A549 (cell line): ENCODE measurements at regions not wholly inside any gene's neighbourhood (a gene's known extent, or its start where the extent isn't known, plus 50 kb on each side); places are given as distances from the start of the nearest gene placed in this dataset.

Experiments used
- BHLHE40 ChIP-seq: IDR thresholded peaks from 2 replicates; pipeline ENCODE4 v1.6.1; 2012; ENCODE audit warnings: low read depth, low read length, inconsistent platforms
- CEBPB ChIP-seq, 2 experiments: fragments of >200 bp in 1 of 2; sonication (Bioruptor Twin) in 1 of 2; formaldehyde crosslinking in 1 of 2; IDR thresholded peaks; 2 replicates each; pipeline ENCODE4 v1.6.1; 2012 to 2016
- CHD2 ChIP-seq: fragments of 150-350 bp; IDR thresholded peaks from 2 replicates; pipeline ENCODE4 v1.6.1; 2014; ENCODE audit warnings: low read length; ENCODE audit not compliant: partially characterized antibody
- EHMT2 ChIP-seq: fragments of 200-600 bp; sonication (generic); IDR thresholded peaks from 2 replicates; pipeline ENCODE4 v1.6.1; 2016; ENCODE audit warnings: antibody characterized with exemption, low read depth, mild to moderate bottlenecking, moderate library complexity
- EP300 ChIP-seq, 2 experiments: fragments of >200 bp; sonication (Bioruptor Twin); formaldehyde crosslinking; IDR thresholded peaks; 2 replicates in 1 of 2; 3 replicates in 1 of 2; pipeline ENCODE4 v1.6.1; 2016 to 2017
- KDM1A ChIP-seq: fragments of 200-600 bp; sonication (generic); IDR thresholded peaks from 2 replicates; pipeline ENCODE4 v1.6.1; 2016; ENCODE audit warnings: low read depth, mild to moderate bottlenecking
- MYC ChIP-seq: IDR thresholded peaks from 2 replicates; pipeline ENCODE4 v1.6.1; 2012; ENCODE audit warnings: mild to moderate bottlenecking, inconsistent platforms, low read length, improper control_type of control experiment, borderline replicate concordance
- POLR2A ChIP-seq: IDR thresholded peaks from 2 replicates; pipeline ENCODE4 v1.6.1; 2012; ENCODE audit warnings: mild to moderate bottlenecking, low read length
- RCOR1 ChIP-seq: fragments of 150-350 bp; IDR thresholded peaks from 2 replicates; pipeline ENCODE4 v1.6.1; 2014; ENCODE audit warnings: antibody characterized with exemption, low read length, low read depth
- TF ChIP-seq, protein P1 (sequence below): fragments of >200 bp; sonication (Bioruptor Twin); formaldehyde crosslinking; IDR thresholded peaks from 3 replicates; pipeline ENCODE4 v1.5.1; 2016
- TF ChIP-seq, protein P2 (sequence below): fragments of 200-600 bp; sonication (generic); IDR thresholded peaks from 2 replicates; pipeline ENCODE4 v1.6.1; 2016; ENCODE audit warnings: antibody characterized with exemption, mild to moderate bottlenecking, moderate library complexity

DNA sequence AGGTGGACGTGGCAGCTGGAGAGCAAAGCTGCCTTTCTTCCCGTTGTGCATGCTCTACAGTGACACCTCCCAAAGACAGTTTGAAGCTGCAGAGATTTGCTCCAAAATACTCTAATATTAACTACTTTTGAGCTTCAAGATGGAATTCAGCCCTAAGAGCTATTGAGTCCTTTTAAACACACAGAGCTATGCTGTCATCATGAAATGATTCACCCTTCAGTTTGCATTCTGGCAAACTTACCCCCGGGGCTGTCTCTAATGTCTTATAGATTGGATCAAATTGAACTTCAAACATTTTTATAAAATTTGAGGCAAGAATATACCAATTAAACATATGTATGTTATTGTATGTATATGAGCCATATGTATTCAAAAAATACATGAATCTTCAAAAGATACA is 110.7 kb upstream of the EFEMP1 start:
- TF ChIP-seq KDM1A (no peak), MYC (no peak), CHD2 (no peak), EP300 (IDR thresholded peaks at IDR 0.05) (no peak), POLR2A (no peak), RCOR1 (no peak), BHLHE40 (no peak), CEBPB (IDR thresholded peaks at IDR 0.05) (no peak), EHMT2 (no peak)
- TF ChIP-seq, protein P1, sequence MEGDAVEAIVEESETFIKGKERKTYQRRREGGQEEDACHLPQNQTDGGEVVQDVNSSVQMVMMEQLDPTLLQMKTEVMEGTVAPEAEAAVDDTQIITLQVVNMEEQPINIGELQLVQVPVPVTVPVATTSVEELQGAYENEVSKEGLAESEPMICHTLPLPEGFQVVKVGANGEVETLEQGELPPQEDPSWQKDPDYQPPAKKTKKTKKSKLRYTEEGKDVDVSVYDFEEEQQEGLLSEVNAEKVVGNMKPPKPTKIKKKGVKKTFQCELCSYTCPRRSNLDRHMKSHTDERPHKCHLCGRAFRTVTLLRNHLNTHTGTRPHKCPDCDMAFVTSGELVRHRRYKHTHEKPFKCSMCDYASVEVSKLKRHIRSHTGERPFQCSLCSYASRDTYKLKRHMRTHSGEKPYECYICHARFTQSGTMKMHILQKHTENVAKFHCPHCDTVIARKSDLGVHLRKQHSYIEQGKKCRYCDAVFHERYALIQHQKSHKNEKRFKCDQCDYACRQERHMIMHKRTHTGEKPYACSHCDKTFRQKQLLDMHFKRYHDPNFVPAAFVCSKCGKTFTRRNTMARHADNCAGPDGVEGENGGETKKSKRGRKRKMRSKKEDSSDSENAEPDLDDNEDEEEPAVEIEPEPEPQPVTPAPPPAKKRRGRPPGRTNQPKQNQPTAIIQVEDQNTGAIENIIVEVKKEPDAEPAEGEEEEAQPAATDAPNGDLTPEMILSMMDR: no peak
- TF ChIP-seq, protein P2, sequence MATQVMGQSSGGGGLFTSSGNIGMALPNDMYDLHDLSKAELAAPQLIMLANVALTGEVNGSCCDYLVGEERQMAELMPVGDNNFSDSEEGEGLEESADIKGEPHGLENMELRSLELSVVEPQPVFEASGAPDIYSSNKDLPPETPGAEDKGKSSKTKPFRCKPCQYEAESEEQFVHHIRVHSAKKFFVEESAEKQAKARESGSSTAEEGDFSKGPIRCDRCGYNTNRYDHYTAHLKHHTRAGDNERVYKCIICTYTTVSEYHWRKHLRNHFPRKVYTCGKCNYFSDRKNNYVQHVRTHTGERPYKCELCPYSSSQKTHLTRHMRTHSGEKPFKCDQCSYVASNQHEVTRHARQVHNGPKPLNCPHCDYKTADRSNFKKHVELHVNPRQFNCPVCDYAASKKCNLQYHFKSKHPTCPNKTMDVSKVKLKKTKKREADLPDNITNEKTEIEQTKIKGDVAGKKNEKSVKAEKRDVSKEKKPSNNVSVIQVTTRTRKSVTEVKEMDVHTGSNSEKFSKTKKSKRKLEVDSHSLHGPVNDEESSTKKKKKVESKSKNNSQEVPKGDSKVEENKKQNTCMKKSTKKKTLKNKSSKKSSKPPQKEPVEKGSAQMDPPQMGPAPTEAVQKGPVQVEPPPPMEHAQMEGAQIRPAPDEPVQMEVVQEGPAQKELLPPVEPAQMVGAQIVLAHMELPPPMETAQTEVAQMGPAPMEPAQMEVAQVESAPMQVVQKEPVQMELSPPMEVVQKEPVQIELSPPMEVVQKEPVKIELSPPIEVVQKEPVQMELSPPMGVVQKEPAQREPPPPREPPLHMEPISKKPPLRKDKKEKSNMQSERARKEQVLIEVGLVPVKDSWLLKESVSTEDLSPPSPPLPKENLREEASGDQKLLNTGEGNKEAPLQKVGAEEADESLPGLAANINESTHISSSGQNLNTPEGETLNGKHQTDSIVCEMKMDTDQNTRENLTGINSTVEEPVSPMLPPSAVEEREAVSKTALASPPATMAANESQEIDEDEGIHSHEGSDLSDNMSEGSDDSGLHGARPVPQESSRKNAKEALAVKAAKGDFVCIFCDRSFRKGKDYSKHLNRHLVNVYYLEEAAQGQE: no peak
